ENCODE measurements at regions not wholly inside any gene's neighbourhood (a gene's known extent, or its start where the extent isn't known, plus 50 kb on each side); places are given as distances from the start of the nearest gene placed in this dataset.
A peak's percentile ranks its signal among the peaks of the same experiment; 100 is the strongest.

DNA sequence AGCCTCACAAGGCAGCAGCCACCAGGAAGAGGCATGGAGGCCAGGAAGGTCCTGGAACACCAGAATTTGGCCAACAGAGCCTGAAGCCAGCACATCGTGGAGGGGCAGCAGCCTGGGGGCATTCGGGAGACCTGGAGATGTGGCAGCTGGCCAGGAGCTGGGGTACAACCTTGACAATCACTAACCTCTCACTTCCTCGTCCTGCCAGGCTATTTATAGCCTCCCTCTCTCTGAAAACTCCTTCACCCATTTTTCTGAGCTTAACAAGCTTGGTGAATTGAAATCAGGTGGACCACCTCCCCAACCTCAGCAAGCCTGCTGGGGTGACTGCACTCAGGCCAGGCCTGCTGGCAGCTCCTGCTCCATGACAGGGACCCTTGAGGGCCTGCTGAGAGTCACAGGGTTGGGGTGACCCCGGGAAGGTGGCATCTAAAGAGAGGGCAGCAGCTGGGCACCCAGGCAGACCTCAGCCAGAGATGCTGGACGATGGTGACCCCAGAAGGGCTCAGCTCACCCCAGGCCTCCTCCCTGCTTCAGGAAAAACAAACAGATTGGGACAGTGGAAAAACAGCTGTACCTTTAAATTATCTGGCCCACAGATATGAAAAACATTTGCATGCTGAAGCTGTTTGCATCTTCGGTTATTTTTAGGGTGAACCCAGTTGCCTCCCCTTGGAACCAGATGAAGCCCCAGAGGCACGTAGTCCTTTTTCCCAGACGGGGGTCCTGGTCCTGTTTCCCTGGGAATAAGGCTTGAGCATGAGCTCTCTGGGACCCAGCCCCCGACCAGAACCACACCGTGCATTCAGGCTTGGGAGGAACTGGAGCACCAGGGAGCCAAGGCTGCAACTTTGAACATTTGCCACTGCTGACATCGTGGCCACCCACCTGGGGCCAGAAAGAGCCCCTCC lies 67.0 kb downstream of the PITPNM2 start:
- WGBS (ENCODE audit: extremely low coverage, insufficient read length, low lambda C conversion rate) = no CpG with 5 or more reads among the region's 11 CpGs
- no peak for DNase-seq
- Histone ChIP-seq H3K27me3 (ENCODE audit: insufficient read depth, low read length) (no peaks in the 10 kb centered on the region), H2AFZ (ENCODE audit: low read length) (no peak overlapping the region), H3K79me1 (ENCODE audit: insufficient read depth, low read depth, low read length, poor library complexity, severe bottlenecking) (no peaks in the 10 kb centered on the region), H3K9me3 (ENCODE audit: control insufficient read depth, low read depth, low read length) (no peaks in the 10 kb centered on the region), H3K9ac (ENCODE audit: extremely low read depth, insufficient read length, low read length) (no peak overlapping the region), H3K79me2 (ENCODE audit: insufficient read depth, low read length) (no peaks in the 10 kb centered on the region), H3K4ac (ENCODE audit: low read depth, low read length) (no peak overlapping the region), H3K23me2 (ENCODE audit: insufficient read length, low read depth, low read length, poor library complexity, severe bottlenecking) (no peaks in the 10 kb centered on the region), H2AK5ac (ENCODE audit: insufficient read length, low read length) (no peak overlapping the region), H3K23ac (ENCODE audit: insufficient read length, low read depth, low read length) (peak overlapping the region; percentile 36), H3K27ac (ENCODE audit: insufficient read length, low read depth, low read length) (no peak overlapping the region), H2BK5ac (ENCODE audit: insufficient read length, low read length) (no peak overlapping the region), H2BK20ac (ENCODE audit: low read depth, low read length, poor library complexity, severe bottlenecking) (no peak overlapping the region), H2BK15ac (ENCODE audit: low read depth, low read length) (no peak overlapping the region), H3K4me1 (ENCODE audit: insufficient read depth, low read length) (no peaks in the 10 kb centered on the region), H3K4me2 (ENCODE audit: insufficient read depth, insufficient read length, low read length) (no peak overlapping the region), H4K5ac (ENCODE audit: insufficient read length, low read depth, low read length) (no peak overlapping the region), H4K8ac (replicated peaks; ENCODE audit: insufficient read length, low read depth, low read length) (no peak overlapping the region), H3K14ac (ENCODE audit: insufficient read depth, low read length) (no peak overlapping the region; the same call in 1 of the 2 replicates), H3K18ac (ENCODE audit: insufficient read length, low read depth, low read length) (no peak overlapping the region), H2BK120ac (ENCODE audit: low read depth, low read length, poor library complexity, severe bottlenecking) (no peak overlapping the region), H4K20me1 (ENCODE audit: control insufficient read depth, insufficient read depth, insufficient read length) (no peaks in the 10 kb centered on the region), H4K91ac (ENCODE audit: insufficient read length, low read depth, low read length) (no peak overlapping the region), H2BK12ac (ENCODE audit: insufficient read length, low read depth, low read length) (no peak overlapping the region), H3T11ph (ENCODE audit: low read length) (no peak overlapping the region), H3K56ac (ENCODE audit: insufficient read length, low read depth, low read length) (no peak overlapping the region)
- TF ChIP-seq, protein P1, sequence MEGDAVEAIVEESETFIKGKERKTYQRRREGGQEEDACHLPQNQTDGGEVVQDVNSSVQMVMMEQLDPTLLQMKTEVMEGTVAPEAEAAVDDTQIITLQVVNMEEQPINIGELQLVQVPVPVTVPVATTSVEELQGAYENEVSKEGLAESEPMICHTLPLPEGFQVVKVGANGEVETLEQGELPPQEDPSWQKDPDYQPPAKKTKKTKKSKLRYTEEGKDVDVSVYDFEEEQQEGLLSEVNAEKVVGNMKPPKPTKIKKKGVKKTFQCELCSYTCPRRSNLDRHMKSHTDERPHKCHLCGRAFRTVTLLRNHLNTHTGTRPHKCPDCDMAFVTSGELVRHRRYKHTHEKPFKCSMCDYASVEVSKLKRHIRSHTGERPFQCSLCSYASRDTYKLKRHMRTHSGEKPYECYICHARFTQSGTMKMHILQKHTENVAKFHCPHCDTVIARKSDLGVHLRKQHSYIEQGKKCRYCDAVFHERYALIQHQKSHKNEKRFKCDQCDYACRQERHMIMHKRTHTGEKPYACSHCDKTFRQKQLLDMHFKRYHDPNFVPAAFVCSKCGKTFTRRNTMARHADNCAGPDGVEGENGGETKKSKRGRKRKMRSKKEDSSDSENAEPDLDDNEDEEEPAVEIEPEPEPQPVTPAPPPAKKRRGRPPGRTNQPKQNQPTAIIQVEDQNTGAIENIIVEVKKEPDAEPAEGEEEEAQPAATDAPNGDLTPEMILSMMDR (conservative IDR thresholded peaks at IDR 0.05) = no peak
- Mint-ChIP-seq H3K4me3 (no peak overlapping the region), H3K36me3 (ENCODE audit: insufficient read depth in 1 of 3, low read depth in 3 of 3) (no peaks in the 10 kb centered on the region), H3K27ac (peak overlapping the region in 1 of 3 experiments; percentile 12; a peak in 1 of 7 replicates), H3K27me3 (ENCODE audit: low read depth) (peaks cover 2% of the 10 kb centered on the region; the same call in 1 of the 2 replicates), H3K9me3 (no peaks in the 10 kb centered on the region), H3K4me1 (peaks cover 0 to 6% of the 10 kb centered on the region in 2 experiments; a peak in 2 of 4 replicates)
